Islet precursor cell (in vitro differentiated cells): ENCODE measurements at regions not wholly inside any gene's neighbourhood (a gene's known extent, or its start where the extent isn't known, plus 50 kb on each side); places are given as distances from the start of the nearest gene placed in this dataset.
A peak's percentile ranks its signal among the peaks of the same experiment; 100 is the strongest.

Experiments
- DNase-seq: peaks from one replicate; pipeline ENCODE4 v3.0.0-alpha.2; 2018

- DNase-seq: no peak
Observed at GRCh38 chr4:100721490-100721889, 203.7 kb upstream of the EMCN start.

GRCh38 chr4:100721077-100721476, 203.3 kb upstream of the EMCN start:
- no peak for DNase-seq

GRCh38 chr4:100716416-100716815, 198.6 kb upstream of the EMCN start:
- no peak for DNase-seq

- no peak for DNase-seq
Observed at GRCh38 chr4:100708776-100709175, 191.0 kb upstream of the EMCN start.

GRCh38 chr4:100707786-100708185, 190.0 kb upstream of the EMCN start:
- DNase-seq: no peak

GRCh38 chr4:100696531-100696930, 178.7 kb upstream of the EMCN start:
- no peak for DNase-seq

GRCh38 chr4:100695871-100696270, 178.0 kb upstream of the EMCN start:
- no peak for DNase-seq

- no peak for DNase-seq
Observed at GRCh38 chr4:100695039-100695654, 177.3 kb upstream of the EMCN start.

GRCh38 chr4:100694467-100694866, 176.6 kb upstream of the EMCN start:
- peak; percentile 58 for DNase-seq

GRCh38 chr4:100690812-100691211, 173.0 kb upstream of the EMCN start:
- DNase-seq: no peak

- DNase-seq: no peak
Observed at GRCh38 chr4:100688368-100688767, 170.5 kb upstream of the EMCN start.

- no peak for DNase-seq
Observed at GRCh38 chr4:100682477-100683218, 164.8 kb upstream of the EMCN start.

GRCh38 chr4:100681289-100681688, 163.5 kb upstream of the EMCN start:
- DNase-seq: no peak

GRCh38 chr4:100679926-100680325, 162.1 kb upstream of the EMCN start:
- no peak for DNase-seq

- no peak for DNase-seq
Observed at GRCh38 chr4:100674976-100675375, 157.2 kb upstream of the EMCN start.

GRCh38 chr4:100657187-100657586, 139.4 kb upstream of the EMCN start:
- DNase-seq: no peak

- DNase-seq: no peak
Observed at GRCh38 chr4:100651499-100652175, 133.8 kb upstream of the EMCN start.

- no peak for DNase-seq
Observed at GRCh38 chr4:100649417-100649816, 131.6 kb upstream of the EMCN start.

GRCh38 chr4:100644150-100644549, 126.3 kb upstream of the EMCN start:
- no peak for DNase-seq

GRCh38 chr4:100641336-100641735, 123.5 kb upstream of the EMCN start:
- DNase-seq: no peak

GRCh38 chr4:100635899-100636298, 118.1 kb upstream of the EMCN start:
- peak; percentile 59 for DNase-seq

GRCh38 chr4:100633269-100633668, 115.4 kb upstream of the EMCN start:
- DNase-seq: no peak

GRCh38 chr4:100632163-100632562, 114.3 kb upstream of the EMCN start:
- DNase-seq: no peak

GRCh38 chr4:100631281-100631968, 113.6 kb upstream of the EMCN start:
- no peak for DNase-seq
